ENCODE measurements at regions not wholly inside any gene's neighbourhood (a gene's known extent, or its start where the extent isn't known, plus 50 kb on each side); places are given as distances from the start of the nearest gene placed in this dataset.

DNA sequence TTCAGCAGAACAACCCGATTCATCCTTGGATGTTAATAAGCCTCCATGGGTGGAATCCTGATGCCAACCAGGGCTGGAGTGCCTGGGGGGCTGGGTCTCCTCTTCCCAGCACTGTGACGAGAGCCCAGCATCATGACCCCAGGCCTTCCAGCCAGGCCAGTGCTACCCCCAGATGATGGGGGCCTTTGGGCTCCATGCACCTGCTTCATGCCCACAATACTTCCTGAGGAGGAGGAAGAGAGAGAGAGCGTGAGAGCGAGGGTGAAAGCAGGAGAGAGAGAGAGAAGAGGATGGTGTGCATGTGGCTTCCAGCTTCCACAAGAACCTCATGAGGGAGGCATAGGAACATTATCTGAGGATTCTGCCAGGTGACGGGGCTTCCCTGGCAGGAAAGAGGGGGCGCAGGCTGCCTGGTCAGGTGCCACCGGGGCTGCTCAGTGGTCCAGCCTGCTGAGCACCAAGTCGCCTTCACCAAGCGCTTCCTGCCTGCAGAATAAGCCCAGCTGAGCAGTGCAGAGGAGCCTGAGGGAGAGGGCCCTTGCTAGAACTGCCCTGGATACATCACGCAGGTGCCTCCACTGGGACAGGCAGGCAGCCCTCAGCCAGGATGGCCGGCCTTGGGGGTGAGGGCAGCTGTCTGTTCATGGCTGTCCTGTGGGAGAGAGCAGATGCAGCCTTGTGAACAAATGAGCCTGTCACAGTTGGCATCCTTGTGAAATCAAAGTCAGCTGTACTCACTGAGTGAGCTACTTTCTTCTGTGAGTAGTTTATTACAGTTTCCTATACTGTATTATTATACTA is 243.3 kb upstream of the B3GAT1 start:
- H3K4me3 Mint-ChIP-seq, result no peak overlapping the region
- no peak overlapping the region for H3K27ac Mint-ChIP-seq
- no peaks in the 10 kb centered on the region for H3K4me1 Mint-ChIP-seq
- no peak for DNase-seq
- CTCF ChIA-PET, result no interaction called here
- POLR2A ChIA-PET, result no interaction called here
- peaks cover 17% of the 10 kb centered on the region for H3K27me3 Mint-ChIP-seq
- intact Hi-C loops (cut with micrococcal nuclease), result no loop called here
- ATAC-seq (ENCODE audit: low read depth), result no peak
- no peaks in the 10 kb centered on the region for H3K9me3 Mint-ChIP-seq
- TF ChIP-seq, protein P1, sequence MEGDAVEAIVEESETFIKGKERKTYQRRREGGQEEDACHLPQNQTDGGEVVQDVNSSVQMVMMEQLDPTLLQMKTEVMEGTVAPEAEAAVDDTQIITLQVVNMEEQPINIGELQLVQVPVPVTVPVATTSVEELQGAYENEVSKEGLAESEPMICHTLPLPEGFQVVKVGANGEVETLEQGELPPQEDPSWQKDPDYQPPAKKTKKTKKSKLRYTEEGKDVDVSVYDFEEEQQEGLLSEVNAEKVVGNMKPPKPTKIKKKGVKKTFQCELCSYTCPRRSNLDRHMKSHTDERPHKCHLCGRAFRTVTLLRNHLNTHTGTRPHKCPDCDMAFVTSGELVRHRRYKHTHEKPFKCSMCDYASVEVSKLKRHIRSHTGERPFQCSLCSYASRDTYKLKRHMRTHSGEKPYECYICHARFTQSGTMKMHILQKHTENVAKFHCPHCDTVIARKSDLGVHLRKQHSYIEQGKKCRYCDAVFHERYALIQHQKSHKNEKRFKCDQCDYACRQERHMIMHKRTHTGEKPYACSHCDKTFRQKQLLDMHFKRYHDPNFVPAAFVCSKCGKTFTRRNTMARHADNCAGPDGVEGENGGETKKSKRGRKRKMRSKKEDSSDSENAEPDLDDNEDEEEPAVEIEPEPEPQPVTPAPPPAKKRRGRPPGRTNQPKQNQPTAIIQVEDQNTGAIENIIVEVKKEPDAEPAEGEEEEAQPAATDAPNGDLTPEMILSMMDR (IDR thresholded peaks at IDR 0.05), result no peak
- H3K36me3 Mint-ChIP-seq (ENCODE audit: low read depth), result no peaks in the 10 kb centered on the region

DNA sequence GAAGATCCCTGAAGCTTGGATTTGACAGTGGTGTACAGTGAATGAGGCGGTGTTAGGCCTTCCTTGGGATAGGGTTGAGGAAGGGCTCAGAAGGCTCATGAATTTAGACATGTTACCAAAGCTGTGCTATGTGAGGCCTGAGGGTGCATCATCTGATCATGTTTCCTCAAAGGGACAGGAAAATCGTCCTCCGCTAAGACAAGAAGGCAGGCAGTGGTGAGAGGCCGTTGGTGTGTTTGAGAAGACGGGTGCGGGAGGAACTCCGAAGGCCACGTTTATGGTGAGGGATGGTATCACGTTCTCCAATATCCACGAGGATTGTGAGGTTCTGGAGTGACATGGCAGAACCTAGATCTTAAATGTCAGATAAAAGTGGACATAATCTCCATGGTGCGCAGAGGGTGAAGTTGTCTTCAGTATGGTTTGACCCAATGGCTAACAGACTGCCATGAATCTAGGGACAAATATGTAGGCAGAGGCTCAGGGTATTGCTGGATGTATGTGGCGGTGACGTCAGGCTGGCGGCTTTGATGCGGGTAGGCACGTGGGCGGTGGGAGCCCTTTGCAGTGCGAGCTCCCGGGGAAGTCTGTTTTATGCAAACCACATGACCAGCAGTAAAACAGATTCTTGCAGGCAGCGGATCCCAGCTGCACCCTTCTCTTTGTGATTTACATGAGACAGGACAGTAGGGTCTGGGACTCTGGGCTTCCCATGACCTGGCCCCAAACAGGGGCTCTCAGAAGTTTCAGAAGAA is 242.3 kb upstream of the B3GAT1 start:
- ChIA-PET POLR2A (no interaction called here), CTCF (no interaction called here)
- H3K36me3 Mint-ChIP-seq (ENCODE audit: low read depth), result no peaks in the 10 kb centered on the region
- intact Hi-C loops (cut with micrococcal nuclease), result no loop called here
- peaks cover 18% of the 10 kb centered on the region for H3K27me3 Mint-ChIP-seq
- TF ChIP-seq, protein P1 (IDR thresholded peaks at IDR 0.05), result no peak
- DNase-seq (no peak), ATAC-seq (ENCODE audit: low read depth) (no peak)
- no peak overlapping the region for H3K27ac Mint-ChIP-seq
- H3K4me3 Mint-ChIP-seq, result no peak overlapping the region
- H3K4me1 Mint-ChIP-seq, result no peaks in the 10 kb centered on the region
- no peaks in the 10 kb centered on the region for H3K9me3 Mint-ChIP-seq

DNA sequence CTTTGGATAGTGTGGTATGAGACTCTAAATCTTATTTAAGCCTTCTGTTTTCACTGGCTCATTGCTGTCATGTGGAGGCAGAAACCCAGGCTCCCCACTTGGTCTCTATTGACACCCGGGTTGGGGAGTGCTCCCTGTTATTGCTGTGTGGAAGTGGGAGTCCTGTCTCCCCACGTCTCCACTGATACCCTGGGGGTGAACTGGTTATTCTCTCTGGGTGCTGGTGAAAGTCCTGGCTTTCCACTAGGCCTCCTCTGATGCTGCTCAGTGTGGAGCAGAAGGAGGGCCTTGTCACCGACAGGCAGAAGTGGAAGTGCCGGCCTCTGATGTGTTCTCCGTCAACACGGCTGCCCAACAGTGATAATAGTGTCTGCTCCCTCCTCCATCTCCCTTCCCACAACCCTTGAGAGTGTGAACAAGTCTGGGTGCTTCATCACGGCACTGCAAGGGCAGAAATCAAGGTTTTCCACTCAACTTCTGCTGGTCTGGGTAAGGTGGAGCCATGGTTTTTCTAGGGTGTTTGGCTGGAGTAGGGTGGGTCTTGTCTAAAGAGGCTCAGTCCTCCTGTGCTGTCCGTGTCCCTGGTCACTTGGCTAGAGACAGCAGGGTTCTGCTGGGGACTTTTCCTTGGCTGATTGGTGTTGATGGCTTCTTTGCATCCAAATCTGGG is 240.7 kb upstream of the B3GAT1 start:
- no peaks in the 10 kb centered on the region for H3K9me3 Mint-ChIP-seq
- no peak for ATAC-seq (ENCODE audit: low read depth)
- no peaks in the 10 kb centered on the region for H3K4me1 Mint-ChIP-seq
- H3K36me3 Mint-ChIP-seq (ENCODE audit: low read depth), result no peaks in the 10 kb centered on the region
- H3K27ac Mint-ChIP-seq, result no peak overlapping the region
- H3K4me3 Mint-ChIP-seq, result no peak overlapping the region
- H3K27me3 Mint-ChIP-seq, result peaks cover 19% of the 10 kb centered on the region
- ChIA-PET CTCF (no interaction called here), POLR2A (no interaction called here)
- DNase-seq, result no peak
- TF ChIP-seq, protein P1 (IDR thresholded peaks at IDR 0.05), result no peak
- intact Hi-C loops (cut with micrococcal nuclease), result no loop called here

DNA sequence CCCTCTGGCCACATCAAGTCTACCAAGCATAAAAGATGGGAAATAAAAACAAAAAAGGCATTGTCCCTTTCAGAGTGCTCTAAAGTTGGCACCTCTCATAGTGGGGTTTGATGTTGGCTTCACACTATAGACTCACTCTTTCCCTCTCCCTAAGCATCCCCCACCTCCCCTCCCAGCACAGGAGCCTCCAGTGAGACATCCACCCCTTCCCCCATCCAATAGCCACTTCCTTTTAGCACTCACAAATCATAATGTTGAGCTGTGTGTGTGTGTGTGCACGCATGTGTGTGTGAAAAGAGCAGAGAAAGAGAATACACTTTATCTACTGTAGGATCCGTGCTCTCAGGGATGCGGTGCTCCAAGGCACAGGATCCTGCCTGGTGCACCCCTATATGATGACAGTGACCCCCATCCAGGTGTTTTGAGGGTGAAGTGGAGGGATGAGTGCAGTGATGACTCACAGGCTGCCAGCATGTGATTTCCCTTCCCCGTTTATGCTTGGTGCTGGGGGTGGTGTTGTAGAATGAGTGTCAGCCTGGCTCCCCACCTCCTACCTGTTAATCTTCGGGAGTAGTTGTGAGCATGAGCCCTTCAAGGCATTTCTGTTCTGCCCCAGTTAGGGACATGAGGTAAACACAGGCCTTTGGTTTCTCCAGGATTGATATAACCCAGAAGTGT is 235.2 kb upstream of the B3GAT1 start:
- intact Hi-C loops (cut with micrococcal nuclease), result no loop called here
- Mint-ChIP-seq H3K4me1 (no peaks in the 10 kb centered on the region), H3K36me3 (ENCODE audit: low read depth) (no peaks in the 10 kb centered on the region), H3K4me3 (no peak overlapping the region), H3K27me3 (peaks cover 2% of the 10 kb centered on the region), H3K27ac (no peak overlapping the region), H3K9me3 (no peaks in the 10 kb centered on the region)
- DNase-seq, result no peak
- TF ChIP-seq, protein P1 (IDR thresholded peaks at IDR 0.05), result no peak
- POLR2A ChIA-PET, result no interaction called here
- no peak for ATAC-seq (ENCODE audit: low read depth)
- CTCF ChIA-PET, result no interaction called here

DNA sequence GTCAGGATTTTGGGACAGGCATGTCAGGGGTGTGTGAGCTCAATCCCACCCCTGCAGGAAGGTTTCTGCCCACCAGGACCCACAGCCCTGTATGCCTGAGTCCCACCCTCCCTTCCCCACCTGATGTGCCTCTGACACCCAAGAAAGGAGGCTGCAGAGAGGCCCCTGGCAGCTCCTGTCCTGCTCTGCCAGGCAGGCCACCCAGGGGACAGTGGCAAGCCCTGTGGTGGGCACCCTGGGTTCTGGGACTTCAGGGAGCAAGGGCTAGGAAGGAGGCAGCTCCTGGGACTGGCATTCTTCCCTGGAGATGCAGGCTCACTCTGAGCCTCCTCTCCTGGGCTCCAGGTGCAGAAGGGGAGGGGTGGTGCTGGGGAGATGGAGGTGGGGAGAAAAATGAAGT is 234.5 kb upstream of the B3GAT1 start:
- H3K27me3 Mint-ChIP-seq, result peaks cover 2% of the 10 kb centered on the region
- no peaks in the 10 kb centered on the region for H3K36me3 Mint-ChIP-seq (ENCODE audit: low read depth)
- TF ChIP-seq, protein P1 (IDR thresholded peaks at IDR 0.05), result no peak
- no peak overlapping the region for H3K27ac Mint-ChIP-seq
- ATAC-seq (ENCODE audit: low read depth), result no peak
- intact Hi-C loops (cut with micrococcal nuclease), result no loop called here
- ChIA-PET POLR2A (no interaction called here), CTCF (no interaction called here)
- no peaks in the 10 kb centered on the region for H3K4me1 Mint-ChIP-seq
- DNase-seq, result no peak
- no peaks in the 10 kb centered on the region for H3K9me3 Mint-ChIP-seq
- H3K4me3 Mint-ChIP-seq, result no peak overlapping the region
